GM12873 (cell line): ENCODE measurements at regions not wholly inside any gene's neighbourhood (a gene's known extent, or its start where the extent isn't known, plus 50 kb on each side); places are given as distances from the start of the nearest gene placed in this dataset.

Experiments used
- TF ChIP-seq, protein P1 (sequence below): IDR thresholded peaks from 2 replicates; pipeline ENCODE4 v1.5.1; 2012; ENCODE audit warnings: low read depth, mild to moderate bottlenecking, moderate library complexity, low read length, control low read depth; ENCODE audit not compliant: insufficient read depth; ENCODE audit errors: missing control alignments

DNA sequence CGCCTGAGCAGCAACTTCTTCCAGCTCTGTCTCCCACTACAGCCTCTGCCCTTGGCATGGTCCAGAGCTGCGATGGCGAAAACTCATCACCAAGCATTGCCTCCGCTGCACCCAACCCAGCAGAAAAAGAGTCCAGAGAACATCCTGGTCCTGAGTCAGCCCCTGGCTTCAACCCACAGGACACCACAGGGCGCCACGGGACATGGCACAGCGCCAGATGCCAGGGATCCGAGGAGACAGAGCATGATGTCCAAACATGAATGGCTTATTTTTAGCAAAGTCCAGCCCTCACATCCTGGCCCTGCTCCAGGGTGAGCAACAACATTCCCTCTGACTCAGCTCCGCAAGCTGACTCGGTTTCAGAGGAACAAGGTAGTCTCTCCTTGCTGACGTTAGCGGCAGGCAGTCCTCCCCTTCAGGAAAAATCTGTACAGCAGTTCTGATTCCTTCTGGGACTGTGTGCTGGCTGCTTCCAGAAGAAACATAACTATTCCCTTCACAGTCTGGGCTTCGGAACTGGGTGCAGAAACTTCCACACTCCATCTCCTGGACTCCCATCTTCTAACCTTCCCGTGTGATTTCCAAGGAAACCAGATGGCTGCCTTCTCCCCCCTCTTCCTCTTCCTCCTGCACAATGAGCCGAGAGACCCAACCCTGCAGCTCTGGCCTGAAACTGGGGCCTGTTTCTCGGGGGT lies 131.3 kb downstream of the TOMM20 start:
- TF ChIP-seq, protein P1, sequence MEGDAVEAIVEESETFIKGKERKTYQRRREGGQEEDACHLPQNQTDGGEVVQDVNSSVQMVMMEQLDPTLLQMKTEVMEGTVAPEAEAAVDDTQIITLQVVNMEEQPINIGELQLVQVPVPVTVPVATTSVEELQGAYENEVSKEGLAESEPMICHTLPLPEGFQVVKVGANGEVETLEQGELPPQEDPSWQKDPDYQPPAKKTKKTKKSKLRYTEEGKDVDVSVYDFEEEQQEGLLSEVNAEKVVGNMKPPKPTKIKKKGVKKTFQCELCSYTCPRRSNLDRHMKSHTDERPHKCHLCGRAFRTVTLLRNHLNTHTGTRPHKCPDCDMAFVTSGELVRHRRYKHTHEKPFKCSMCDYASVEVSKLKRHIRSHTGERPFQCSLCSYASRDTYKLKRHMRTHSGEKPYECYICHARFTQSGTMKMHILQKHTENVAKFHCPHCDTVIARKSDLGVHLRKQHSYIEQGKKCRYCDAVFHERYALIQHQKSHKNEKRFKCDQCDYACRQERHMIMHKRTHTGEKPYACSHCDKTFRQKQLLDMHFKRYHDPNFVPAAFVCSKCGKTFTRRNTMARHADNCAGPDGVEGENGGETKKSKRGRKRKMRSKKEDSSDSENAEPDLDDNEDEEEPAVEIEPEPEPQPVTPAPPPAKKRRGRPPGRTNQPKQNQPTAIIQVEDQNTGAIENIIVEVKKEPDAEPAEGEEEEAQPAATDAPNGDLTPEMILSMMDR = no peak

DNA sequence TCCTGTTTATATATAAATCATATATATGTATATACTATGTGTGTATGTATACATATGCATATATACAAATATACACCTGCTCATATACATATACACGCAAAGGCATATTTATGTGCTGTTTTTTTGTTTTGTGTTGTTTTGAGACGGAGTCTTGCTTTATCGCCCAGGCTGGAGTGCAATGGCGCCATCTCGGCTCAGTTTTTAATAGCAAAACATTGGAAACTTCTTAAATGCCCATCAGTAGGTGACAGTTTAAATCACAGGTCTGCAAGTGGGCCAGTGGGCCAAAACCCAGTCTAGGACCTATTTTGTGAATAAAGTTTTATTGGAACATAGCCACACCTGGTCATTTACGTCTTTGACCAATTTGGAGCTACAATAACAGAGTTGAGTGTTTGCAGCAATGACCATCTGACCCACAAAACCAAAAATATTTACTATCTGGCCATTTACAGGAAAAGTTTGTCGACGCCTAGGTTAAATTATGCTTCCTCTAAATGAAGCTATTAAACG lies 132.3 kb downstream of the TOMM20 start:
- TF ChIP-seq, protein P1 = no peak

DNA sequence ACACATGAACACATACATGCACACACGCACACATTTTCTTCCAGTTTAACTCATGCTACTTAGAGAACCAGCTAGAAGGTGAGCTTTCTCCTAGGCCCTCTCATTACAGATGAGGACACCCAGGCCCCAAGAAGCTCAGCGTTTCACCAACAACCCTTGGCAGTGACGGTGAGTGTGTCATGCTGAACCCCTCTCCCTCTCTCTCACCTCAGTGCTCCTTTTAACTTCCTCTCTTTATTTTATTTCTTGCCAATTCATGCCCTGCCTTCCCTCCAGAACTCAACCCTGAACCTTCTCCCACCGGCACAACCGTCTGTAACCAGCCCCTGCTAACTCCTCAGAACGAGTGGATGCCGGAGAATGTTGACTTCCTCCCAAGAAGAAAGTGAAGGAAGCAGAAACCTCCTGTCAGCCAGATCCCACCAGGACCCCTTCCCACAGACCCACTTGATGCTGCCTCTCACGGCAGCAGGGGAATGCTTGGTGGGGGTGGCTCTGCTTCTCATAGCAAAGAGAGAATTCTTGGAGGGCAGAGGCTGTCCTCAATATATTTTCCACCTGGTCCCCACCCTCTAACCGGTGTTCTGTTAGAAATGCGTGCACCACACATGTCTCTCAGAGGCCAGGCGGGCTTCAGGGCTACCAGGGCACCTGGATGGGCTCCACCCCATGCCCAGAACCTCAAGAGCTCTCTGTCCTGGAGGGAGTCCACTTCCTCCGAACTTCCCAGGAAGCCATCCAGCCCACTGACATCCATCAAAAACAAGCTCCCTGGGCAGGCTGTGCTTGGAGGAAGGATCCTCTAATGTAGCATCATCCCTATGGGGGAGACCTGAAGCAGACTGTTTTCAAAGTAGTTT lies 134.0 kb downstream of the TOMM20 start:
- TF ChIP-seq, protein P1 = no peak

DNA sequence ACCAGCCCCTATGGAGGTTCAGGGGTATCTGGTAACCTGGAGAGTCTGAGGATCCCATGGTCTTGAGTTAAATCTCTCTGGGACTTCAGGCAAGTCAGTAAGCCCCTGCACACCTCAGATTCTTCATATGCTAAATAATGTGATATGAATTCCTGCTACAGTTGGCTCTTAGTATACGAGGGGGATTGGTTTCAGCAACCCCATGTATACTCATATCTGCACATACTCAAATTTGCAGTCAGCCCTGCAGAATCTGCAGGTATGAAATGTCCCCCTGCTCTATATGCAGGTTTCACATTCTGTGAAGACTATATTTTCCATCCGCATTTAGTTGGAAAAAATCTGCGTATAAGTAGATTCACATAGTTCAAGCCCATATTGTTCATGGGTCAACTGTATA lies 136.6 kb downstream of the TOMM20 start:
- TF ChIP-seq, protein P1 = no peak

DNA sequence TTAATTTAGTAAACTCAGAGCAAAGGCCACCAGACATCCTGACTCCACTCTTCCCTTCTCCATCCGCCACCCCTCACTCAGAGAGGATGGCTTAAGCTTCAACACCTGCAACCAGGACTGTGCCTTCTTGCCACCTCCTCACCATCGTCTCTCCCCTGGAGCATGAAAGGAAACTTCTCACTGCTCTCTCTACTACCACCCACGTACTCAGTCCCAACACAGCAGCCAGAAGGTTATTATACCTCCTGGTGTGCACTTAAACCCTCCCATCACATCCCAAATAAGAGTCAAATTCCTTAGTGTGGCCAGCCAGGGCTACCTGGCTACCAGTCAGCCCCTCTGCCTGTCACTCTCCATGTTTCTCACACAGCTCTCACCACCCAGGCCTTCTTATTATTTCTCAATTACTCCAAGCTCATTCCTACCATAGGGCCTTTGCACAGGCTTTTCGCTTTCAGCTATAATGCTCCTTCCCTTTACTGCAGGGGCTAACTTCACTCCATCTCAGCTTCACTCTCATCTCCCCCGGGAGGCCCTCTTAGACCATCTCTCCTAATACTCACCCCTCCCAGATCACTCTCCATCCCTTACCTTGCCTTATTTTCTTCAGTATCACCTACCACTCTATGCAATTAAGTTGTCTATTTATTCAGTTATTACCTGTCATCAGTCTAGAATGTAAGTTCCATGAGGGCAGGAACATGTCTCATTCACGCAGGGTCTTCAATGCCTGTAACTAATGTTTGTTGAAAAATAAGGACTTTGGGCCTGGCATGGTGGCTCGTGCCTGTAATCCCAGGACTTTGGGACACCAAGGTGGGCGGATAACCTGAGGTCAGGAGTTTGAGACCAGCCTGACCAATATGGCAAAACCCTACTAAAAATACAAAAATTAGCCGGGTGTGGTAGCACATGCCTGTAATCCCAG lies 137.5 kb downstream of the TOMM20 start:
- TF ChIP-seq, protein P1 = no peak

DNA sequence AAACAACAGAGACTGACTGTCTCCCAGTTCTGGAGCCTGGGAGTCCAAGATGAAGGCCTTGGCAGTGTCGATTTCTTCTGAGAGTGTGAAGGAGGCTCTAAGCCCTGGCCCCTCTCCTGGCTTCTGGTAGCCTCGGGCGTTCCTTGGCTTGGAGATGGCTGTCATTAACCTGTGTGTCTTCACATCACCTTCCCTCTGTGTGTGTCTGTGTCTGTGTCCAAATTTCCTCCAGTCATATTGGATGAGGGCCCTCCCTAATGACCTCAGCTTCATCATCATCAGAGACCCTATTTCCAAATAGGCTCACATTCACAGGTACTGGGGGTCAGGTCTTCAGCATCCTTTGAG lies 138.3 kb downstream of the TOMM20 start:
- TF ChIP-seq, protein P1 = no peak
